ENCODE measurements at regions not wholly inside any gene's neighbourhood (a gene's known extent, or its start where the extent isn't known, plus 50 kb on each side); places are given as distances from the start of the nearest gene placed in this dataset.
A peak's percentile ranks its signal among the peaks of the same experiment; 100 is the strongest.

DNA sequence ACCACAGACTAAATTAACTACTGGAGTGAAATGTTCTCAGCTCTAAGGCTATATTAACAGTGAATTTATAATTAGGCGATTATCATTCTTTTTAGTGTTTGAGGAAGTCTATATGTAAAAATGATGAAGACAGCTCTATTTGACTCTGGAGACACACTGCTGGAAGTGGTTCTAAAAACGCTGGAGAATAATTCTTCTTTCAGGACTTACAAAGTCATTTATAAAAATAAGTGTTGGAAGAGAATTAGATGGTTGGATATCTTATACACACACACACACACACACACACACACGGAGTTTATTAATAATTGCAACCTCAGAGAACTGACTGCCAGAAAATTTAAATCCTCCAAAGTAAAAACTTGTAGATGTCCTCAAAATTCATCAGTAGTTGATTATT is 1171.3 kb downstream of the EFNB2 start:
- no peak for DNase-seq (ENCODE audit: low read depth)
- no peak overlapping the region for H3K4me3 ChIP-seq (ENCODE audit: low read length)
- TF ChIP-seq CTCF (conservative IDR thresholded peaks at IDR 0.05; ENCODE audit: low read depth, low read length) = no peak

DNA sequence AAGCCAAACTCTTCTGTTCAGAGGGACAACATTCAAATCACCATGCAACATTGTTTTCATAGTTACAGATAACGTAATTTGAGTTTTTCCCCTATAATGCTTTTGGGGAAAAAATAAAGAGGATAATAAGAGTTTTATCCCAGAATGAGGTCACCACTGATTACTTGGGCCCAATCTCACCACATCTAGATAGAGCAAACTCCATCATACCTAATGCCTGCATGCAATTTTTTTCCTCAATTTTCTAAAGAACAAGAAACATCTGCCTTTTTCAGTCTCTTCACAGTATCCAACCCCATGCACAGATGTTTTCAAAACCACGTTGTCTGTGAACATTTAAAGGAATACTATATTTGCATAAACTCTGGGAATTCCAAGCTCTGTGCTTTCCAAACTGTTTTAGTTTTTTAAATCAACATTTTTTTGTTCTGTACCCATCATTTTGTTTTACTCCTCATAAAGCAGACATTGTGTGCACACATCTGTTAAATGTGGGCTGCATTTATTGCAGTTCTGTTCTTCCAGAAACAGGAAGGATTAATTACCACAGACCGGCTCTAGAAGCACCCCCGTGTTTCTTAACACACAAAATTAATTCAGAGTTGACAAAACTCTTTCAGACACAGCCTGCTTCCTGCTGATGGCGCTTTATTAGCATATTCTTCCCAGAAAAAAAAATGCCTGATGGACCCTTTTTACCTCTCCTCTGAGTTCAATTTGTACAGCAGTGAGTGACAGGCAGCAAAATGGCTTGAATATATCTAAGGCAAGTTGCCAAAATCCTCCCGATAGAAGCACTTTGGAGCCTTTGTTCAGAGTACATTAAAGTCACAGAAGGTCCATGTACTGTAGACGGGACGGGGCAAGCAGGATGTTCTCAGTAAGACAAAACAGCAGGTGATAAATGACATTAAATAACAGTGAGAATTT is 1171.9 kb downstream of the EFNB2 start:
- peak overlapping the region; percentile 16 for H3K4me3 ChIP-seq (ENCODE audit: low read length)
- no peak for TF ChIP-seq CTCF (conservative IDR thresholded peaks at IDR 0.05; ENCODE audit: low read depth, low read length)
- DNase-seq (ENCODE audit: low read depth) = no peak

- H3K4me3 ChIP-seq (ENCODE audit: low read length) = no peak overlapping the region
- DNase-seq (ENCODE audit: low read depth) = no peak
- TF ChIP-seq CTCF (conservative IDR thresholded peaks at IDR 0.05; ENCODE audit: low read depth, low read length) = no peak
Measured at GRCh38 chr13:105353654-105354053, 1181.8 kb downstream of the EFNB2 start.

- H3K4me3 ChIP-seq (ENCODE audit: low read length) = no peak overlapping the region
- TF ChIP-seq CTCF (conservative IDR thresholded peaks at IDR 0.05; ENCODE audit: low read depth, low read length) = no peak
- DNase-seq (ENCODE audit: low read depth) = no peak
Measured at GRCh38 chr13:105349082-105349723, 1186.3 kb downstream of the EFNB2 start.

DNA sequence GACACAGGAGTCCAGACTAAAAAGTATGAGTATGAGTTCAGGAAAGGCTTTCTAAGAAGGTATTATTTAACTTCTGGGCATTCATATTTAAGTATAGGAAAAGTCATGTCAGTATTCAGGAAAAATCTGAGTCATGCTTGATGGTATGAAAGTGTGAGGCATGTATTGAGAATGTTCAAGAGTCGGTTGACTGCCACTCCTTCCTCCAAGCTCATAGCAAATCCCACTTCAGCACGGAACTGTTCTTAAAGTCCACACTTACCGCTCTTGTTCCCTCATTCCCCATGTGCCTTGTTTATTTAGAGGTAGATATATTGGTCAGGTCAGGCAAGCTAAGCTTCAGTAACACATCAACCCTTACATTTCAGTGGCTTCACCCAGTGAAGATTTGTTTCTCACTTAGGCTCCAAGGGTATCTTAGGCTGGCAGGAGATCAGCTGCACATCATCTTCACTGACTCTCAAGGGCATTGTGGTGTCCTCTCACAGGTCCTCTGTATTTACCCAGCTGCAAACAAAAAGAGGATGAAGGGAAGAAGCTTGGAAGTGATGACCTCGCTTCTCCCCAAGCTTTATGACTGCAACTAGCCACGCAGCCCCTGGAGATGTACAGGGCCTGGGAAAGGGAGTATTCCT is 1189.2 kb downstream of the EFNB2 start:
- no peak overlapping the region for H3K4me3 ChIP-seq (ENCODE audit: low read length)
- DNase-seq (ENCODE audit: low read depth) = peak; percentile 86
- TF ChIP-seq CTCF (conservative IDR thresholded peaks at IDR 0.05; ENCODE audit: low read depth, low read length) = no peak

DNA sequence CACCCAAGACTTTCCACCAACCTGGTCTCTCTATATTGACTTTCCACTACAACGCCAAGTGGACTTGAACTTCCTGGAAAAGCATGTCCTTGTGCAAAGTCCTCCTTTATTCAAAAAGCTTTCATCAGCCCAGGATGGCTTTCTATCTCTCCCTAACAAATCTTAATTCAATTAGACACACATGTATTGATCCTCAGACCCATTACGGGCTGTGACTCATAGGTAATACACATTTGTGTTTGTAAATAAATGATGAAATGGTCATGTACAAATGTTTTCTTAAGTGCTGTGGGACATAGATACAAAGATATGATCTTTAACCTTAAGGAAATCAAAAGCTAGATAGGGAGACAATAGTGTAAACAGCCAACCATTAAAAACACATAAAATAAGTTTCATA is 1189.7 kb downstream of the EFNB2 start:
- DNase-seq (ENCODE audit: low read depth) = no peak
- TF ChIP-seq CTCF (conservative IDR thresholded peaks at IDR 0.05; ENCODE audit: low read depth, low read length) = no peak
- no peak overlapping the region for H3K4me3 ChIP-seq (ENCODE audit: low read length)

Measured in retinal pigment epithelial cell (primary cell).